RCC 7860 (cell line): ENCODE measurements at regions not wholly inside any gene's neighbourhood (a gene's known extent, or its start where the extent isn't known, plus 50 kb on each side); places are given as distances from the start of the nearest gene placed in this dataset.
"Not testable (repeated sequence)": the region's sequence is repeated elsewhere in the genome, so short reads cannot be mapped to it uniquely, and the experiment has no call there.

ENCODE experiments used
- DNase-seq: peaks from one replicate; pipeline ENCODE4 v3.0.0-alpha.2; 2015; ENCODE audit warnings: low spot score
- FAIRE-seq: peaks from 2 replicates; lab custom pipeline; 2012; peaks lifted over from hg19 to GRCh38; lab: Jason Lieb, UNC

- DNase-seq (peak; percentile 58), FAIRE-seq (peak; percentile 65)
Measured at GRCh38 chr2:81412681-81413080, 1108.1 kb upstream of the LRRTM1 start.

DNA sequence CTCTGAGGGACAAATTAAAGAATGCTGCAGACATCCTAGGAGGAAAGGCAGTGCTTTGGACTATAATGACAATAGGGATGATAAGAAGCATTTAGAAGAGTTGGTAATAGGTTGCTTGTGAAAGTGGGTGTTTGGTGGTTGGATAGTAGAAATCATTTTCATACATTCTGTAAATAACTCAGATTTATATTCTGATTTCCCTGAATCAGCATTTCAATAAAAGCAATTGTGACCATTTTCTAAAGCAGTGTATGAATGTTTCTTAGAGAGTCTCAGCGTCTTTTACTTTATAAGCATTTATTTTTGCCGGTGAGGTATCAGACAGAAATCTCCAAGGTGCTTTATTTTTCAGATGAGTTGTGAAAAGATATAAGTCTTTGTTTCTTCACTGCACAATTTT is 1099.0 kb upstream of the LRRTM1 start:
- DNase-seq (no peak), FAIRE-seq (no peak)

- DNase-seq (no peak), FAIRE-seq (no peak)
Measured at GRCh38 chr2:81396417-81397019, 1092.0 kb upstream of the LRRTM1 start.

DNA sequence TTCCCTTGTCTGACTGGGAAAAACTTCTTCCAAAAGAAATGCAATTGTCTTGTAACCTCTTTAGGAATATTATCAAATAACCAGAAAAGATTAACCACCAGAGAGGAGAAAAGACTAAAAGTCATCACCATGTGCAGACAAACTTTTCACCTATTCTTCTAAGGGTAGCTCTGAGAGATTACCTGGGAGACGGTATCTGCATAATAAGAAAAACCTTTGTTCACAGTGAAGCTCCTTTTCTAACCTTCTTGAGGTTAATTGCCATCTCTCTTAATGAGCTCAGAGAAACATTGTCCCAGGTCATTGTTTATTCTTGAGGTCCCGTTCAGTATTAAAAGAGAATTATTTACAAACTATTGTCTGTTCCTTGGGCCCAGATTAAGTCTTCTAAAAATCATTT is 1091.2 kb upstream of the LRRTM1 start:
- no peak for FAIRE-seq

DNA sequence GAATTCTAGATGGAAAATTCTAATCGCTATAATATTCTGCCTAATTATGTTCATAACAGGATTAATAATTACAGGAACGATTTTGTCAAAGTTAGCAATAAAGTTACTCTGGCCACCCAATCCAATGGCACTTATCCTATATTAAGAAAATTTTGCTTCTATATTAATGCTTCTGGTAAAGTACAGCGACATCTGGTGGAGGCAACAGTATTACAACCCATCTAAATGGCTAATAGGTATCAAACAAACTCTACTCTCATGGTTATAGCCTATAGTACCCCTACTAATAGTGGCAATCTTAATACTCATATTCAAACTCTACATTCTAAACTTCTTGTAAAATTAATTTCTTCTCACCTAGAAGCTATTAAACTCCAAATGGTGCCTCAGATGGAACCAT is 1084.7 kb upstream of the LRRTM1 start:
- DNase-seq (no peak), FAIRE-seq (no peak)

More for the DNA sequence above, 1091.2 kb upstream of the LRRTM1 start:
- DNase-seq = no peak

DNA sequence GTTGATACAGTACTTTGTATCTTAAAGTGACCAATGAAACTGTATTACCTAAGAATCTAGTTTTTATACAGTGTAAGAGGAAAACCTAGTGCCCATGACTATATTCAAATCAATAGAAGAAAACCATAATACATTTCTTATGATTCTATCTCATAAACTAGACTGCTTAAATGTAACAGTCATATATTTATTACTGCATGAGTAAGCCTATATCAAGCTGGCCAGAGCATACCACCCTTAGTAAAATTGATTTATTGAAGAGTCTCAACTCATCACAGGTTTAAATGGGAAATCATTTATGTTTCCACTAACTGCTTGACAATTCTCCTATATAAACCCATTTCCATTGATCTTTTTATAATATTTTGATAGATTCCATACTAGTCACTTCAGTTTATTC is 1059.2 kb upstream of the LRRTM1 start:
- no peak for DNase-seq
- no peak for FAIRE-seq

DNA sequence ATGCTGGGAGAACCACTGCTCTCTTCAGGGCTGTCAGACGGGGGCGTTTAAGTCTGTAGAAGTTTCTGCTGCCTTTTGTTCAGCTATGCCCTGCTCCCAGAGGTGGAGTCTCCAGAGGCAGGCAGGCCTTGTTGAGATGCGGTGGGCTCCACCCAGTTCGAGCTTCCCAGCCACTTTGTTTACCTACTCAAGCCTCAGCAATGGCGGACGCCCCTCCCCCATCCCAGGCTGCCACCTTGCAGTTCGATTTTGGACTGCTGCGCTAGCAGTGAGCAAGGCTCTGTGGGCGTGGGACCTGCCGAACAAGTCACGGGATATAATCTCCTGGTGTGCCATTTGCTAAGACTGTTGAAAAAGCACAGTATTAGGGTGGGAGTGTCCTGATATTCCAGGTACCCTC is 1057.9 kb upstream of the LRRTM1 start:
- DNase-seq, FAIRE-seq: not testable (repeated sequence)

GRCh38 chr2:81355436-81355835 is 1050.9 kb upstream of the LRRTM1 start:
- DNase-seq = no peak
- no peak for FAIRE-seq

- DNase-seq (no peak), FAIRE-seq (no peak)
Measured at GRCh38 chr2:81334046-81334445, 1029.5 kb upstream of the LRRTM1 start.

DNA sequence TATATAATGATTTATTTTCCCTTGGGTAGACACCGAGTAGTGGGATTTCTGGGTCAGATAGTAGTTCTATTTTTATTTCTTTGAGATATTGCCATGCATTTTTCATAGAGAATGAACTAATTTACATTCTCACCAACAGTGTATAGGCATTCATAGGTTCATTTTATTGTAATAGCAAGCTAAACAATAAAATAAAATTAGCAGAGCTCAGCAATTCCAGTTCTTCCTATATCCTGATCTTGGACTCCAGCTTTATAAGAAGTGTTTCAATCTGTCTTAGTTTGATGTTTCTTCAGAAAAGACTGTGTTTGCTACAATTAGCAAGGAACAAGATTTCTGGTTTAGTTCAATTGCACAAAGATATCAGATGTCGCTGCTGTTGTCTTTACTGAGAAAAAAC is 1024.4 kb upstream of the LRRTM1 start:
- FAIRE-seq (no peak), DNase-seq (no peak)

DNA sequence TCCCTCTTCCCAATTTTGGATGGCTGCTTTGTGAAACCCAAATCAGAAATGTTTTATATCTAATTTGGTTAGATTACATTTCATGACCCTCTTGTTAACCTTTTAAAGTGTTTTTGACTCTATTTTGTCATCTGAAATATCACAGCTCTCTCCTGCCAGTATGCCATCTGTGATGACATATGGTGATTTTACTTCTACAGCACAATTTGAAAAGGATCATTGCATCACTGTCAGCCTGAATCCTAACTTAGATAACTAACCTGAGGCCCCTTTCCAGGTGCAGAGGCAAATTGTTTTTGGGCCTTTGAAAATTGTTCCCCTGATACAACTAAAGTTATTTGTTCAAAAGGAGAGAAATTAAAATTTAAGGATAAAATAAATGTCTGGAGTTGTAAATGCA is 1023.4 kb upstream of the LRRTM1 start:
- no peak for FAIRE-seq
- no peak for DNase-seq

DNA sequence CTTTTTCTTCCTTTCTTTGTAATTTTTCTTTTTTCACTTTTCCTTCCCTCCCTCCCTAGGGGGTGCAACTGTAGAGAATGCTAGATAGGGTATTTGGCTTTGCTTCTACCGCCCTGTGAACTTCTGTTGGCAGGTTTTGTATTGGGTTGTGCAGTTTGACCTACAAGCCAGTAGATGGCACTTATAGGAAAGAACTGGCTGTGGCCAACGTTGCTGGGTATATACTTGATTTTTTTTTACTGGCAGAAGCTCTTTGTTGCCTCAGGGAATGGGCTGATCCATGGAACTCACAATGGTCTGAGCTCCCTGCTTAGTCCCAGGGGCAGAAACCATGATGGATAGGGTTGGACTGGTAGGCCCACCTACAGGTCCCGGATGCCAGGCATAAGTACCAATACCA is 1019.5 kb upstream of the LRRTM1 start:
- FAIRE-seq = no peak
- DNase-seq = peak; percentile 11

DNA sequence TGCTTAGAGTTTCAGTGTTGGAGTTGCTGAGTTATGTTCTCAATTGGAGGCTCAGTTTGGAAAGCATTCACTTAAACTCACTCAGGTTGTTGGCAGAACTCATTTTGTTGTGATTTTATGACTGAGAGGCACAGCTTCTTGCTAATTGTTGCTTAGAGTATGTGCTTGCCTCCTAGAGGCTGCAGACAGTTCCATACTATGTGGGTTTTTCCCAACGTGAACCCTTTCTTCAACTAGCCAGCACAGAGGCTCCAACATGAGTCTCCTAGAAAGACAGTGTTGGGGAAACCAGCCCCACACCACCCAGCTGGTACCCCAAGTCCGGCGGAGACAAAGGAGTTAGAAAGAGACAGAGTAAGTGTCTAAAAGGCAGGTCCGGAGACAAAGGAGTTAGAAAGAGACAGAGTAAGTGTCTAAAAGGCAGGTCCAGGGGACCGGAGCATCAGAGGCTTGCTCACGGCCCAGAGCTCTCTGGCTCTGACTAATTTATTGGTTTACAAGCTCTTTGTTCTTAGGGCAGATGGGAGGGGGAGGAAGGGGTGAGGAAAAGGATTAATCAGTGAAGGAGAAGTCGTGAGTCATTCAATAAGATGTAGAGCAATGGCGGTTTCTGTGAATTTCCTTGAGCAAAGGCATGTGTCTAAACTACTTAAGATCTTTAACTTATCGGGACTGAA is 999.7 kb upstream of the LRRTM1 start:
- peak; percentile 62 for DNase-seq
- FAIRE-seq = peak; percentile 85

DNA sequence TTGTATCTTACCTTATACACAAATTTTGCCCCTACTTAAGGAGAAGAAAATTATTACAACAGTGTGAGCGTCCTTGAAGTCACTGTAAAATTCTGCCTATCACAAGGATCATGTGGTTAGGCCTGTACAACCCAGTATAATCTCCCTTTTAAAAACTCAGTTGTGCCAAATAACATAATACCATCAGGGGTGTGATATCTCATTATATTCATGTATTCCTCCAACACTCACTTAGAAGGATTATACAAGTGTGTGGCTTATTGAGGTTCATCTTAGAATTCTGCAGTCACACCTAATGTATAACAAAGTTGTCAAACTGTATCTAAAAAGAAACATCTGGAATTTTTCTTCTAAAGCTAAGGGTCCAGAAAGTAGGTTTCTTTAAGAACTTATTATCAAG is 998.8 kb upstream of the LRRTM1 start:
- FAIRE-seq = no peak
- no peak for DNase-seq

- DNase-seq (no peak), FAIRE-seq (no peak)
Measured at GRCh38 chr2:81299841-81300240, 995.3 kb upstream of the LRRTM1 start.

DNA sequence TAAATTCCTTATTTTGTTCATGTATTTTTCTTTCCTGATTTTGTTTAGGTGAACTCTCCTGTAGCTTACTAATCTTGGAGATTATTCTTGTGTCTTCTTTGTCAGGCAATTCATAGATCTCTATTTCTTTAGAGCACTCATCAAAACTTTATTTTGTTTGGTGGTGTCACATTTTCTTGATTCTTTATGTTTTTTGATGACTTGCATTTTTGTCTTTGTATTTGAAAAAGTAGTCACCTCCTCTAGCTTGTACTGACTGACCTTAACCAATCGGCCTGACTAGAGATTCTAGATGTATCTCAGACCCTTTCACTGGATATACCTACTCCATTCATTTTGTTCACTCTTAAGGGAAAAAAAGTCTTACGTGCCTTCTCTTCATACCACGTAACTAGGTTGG is 986.3 kb upstream of the LRRTM1 start:
- FAIRE-seq = no peak

GRCh38 chr2:81283081-81283480 is 978.5 kb upstream of the LRRTM1 start:
- no peak for FAIRE-seq
- DNase-seq = no peak

More for the DNA sequence above, 986.3 kb upstream of the LRRTM1 start:
- no peak for DNase-seq

DNA sequence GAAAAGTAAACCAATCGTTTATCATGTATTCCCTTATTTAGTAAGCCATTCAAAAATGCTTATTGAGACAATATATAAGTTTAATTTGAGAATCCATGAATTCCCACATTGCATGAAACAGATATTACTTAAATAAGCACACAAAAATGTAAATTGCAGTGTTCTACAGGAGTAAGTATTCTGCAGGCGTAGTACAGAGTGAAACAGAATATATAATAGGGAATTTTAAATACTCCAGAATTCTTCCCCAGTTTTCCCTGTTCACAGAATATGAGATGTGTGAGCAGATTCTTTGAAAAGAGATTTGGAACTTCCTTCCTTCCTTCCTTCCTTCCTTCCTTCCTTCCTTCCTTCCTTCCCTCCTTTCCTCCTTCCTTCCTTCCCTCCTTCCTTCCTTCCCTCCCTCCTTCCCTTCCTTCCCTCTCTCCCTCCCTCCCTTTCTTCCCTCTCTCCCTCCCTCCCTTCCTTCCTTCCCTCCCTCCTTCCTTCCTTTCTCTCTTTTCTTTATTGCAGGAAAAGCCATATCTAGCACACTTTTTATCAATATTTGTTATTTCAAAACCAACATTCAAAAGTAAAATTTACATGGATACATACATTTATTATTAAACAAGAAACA is 977.7 kb upstream of the LRRTM1 start:
- FAIRE-seq = no peak
- DNase-seq = no peak

DNA sequence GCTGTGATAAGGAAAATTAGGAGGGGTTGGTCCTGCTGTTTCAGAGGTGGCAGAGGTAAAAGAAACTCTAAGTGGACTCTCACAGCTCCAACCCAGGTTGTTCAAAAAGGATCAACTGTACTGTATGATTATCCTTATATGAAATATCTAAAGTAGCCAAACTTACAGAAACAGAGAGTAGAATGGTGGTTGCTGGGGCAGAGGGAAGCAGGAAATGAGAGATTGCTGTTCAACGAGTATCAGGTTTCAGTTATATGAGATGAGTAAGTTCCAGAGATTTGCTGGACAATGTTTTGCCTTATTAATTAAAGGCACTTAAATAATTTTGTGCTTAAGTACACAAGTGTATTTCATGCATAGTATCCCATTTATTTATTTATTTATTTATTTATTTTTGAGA is 972.0 kb upstream of the LRRTM1 start:
- FAIRE-seq (no peak), DNase-seq (no peak)

DNA sequence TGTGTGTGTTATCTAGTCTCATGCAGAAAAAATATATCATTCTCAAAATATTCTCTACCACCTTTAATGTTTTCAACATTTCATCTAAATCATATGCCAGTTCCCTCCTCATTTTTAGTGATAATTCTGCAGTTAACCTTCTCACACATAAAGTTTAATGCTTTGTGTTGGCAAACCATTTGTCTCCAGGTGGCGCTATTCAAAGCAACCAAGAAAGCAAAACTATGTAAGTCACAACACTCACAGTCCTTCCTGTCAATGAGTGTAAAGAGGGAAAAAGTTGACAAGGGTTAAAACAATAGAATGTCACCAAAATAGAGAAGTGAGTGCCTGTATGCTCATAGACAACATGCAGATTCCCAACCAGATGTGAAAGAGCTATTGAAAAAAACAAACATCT is 961.6 kb upstream of the LRRTM1 start:
- no peak for DNase-seq

GRCh38 chr2:81263989-81264388 is 959.4 kb upstream of the LRRTM1 start:
- FAIRE-seq (no peak), DNase-seq (no peak)

More for the DNA sequence above, 961.6 kb upstream of the LRRTM1 start:
- no peak for FAIRE-seq

GRCh38 chr2:81260320-81260719 is 955.8 kb upstream of the LRRTM1 start:
- DNase-seq (no peak), FAIRE-seq (no peak)
